AML-193 (cell line): ENCODE measurements at regions not wholly inside any gene's neighbourhood (a gene's known extent, or its start where the extent isn't known, plus 50 kb on each side); places are given as distances from the start of the nearest gene placed in this dataset.
"Not testable (repeated sequence)": the region's sequence is repeated elsewhere in the genome, so short reads cannot be mapped to it uniquely, and the experiment has no call there.

Experiments used
- DNase-seq, 2 experiments: peaks; one replicate each; lab custom pipeline; 2025; lab: John Stamatoyannopoulos, UW

DNA sequence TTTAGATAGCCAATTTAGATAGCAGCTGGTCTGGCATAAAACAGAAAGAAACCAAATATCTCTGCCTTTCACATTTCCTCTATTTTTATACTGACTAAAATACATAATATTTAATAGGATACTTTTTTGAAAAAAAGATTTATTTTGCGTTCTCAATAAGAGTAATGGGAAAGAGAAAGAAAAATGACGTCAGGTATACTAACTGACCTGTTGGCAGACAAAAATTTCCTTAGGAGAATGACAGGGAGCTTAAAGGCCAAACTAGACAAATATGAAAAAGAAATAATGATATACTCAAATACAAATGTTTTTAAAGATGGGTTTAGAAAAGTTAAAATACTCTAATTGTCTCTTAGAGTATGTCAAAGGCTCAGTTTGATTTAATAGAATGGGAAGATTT lies 309.4 kb upstream of the ADGRL3 start:
- DNase-seq: no peak

DNA sequence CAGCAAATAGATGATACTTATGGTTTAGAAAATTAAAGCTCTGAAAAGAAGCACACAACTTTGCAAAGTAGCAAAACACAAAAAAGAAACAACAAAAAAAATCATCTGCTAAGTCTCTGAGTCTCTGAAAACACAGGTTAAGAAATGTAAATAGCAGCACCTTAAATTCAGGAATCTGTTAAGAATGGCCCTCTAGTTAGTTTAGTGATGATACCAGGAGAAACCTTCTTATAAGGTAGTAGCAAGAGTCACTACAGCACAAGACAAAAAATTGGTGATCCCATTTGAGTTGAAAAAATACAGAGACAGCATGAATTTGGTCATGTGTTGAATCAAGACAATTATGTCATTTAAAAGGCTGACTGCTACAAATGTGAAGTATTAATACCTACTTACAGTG lies 308.2 kb upstream of the ADGRL3 start:
- no peak for DNase-seq

DNA sequence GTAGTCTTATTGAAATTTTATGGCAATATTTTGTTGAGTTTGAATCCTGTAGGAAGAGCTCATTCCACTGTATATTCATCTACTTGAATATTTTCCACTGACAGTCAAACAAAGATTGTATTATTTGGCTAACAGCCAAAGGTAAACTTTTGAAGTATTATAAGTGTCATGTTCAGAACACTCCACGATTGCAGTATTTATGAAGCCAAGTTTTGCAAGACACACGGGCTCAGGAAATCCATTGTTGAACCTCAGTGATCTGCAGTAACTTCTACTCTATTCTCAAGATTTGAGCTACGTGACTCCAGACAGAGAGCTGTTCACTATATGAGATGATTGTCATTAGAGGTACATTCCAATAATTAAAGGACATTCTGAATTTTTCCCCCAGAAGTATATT lies 302.7 kb upstream of the ADGRL3 start:
- DNase-seq: no peak

DNA sequence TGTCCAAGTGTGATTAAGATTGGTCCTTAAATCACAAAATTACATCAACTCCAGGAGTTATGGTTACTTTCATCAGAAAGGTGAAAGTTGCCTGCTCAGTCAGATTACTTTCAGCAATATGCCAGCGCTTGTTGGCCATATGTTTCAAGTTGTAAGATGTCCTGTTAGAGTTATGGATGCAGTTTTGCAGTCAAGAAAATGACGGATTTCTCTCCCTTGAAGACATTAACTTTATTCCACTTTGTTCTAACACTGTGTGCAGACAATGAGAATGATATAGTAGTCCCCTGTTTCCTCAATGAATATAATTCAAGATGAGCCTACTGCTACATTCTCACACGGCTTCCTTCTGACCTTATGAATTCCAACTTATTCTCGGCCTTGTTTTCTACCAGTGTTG lies 295.0 kb upstream of the ADGRL3 start:
- no peak for DNase-seq

DNA sequence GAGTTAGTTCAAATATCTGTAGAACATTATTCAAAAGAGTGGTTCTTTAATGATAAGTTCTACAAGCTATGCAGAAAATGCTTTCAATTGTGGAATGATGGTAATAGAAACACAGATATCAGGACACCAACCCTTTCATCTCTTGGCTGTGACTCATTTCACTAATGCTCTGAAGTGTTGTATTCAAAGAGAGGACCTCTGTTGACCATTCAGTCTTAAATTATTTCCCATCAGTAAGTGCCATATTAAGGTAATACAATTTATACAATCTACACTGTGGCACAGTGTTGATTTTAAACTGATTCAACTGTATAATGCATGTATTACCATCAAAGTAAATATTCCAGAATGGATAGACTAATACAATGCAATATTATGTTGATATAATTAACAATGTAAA lies 289.0 kb upstream of the ADGRL3 start:
- DNase-seq: no peak

DNA sequence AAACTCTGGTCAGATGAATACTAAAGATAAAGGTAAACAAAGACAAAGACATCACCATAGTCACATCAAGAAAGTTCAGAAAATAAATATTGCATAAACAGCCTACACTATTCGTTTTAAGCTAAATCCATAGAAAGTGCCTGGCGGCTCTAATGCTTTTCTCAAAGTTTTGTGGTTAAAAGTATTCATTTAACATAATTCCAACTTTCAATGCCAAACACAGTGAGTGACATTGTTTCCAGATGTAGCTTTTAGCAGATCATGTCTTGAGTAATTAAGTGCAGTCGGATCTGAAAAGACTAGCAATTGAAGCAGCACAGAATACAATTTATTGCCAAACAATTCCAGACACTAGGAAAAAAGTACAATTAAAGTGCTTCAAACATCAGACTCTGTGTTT lies 287.1 kb upstream of the ADGRL3 start:
- no peak for DNase-seq

DNA sequence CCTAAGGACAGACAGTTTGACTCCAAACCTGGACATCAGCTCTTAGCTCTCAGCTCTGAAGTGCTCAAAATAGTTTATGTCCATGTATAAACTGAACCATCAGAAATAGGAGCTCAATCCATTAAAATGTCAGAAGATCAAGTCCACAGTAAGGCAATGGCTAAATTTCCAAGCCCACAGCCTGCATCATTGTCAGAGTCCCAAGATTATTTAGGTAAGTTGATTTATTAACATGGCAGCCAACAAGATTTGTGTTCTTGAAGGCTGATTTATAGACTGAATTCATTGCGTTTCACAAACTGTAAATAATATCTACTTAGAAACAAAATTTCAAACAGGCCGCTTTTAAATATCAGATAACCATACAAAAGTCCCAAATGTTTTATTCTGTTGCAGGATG lies 286.5 kb upstream of the ADGRL3 start:
- no peak for DNase-seq

DNA sequence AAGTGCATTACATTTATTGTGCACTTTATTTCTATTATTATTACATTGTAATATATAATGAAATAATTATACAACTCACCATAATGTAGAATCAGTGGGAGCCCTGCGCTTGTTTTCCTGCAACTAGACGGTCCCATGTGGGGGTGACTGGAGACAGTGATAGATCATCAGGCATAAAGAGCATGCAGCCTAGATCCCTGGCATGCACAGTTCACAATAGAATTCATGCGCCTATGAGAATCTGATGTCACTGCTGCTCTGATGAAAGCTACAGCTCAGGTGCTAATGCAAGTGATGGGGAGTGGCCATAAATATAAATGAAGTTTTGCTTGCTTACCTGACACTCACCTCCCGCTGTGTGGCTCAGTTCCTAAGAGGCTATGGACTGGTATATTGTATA lies 278.4 kb upstream of the ADGRL3 start:
- not testable (repeated sequence) for DNase-seq

DNA sequence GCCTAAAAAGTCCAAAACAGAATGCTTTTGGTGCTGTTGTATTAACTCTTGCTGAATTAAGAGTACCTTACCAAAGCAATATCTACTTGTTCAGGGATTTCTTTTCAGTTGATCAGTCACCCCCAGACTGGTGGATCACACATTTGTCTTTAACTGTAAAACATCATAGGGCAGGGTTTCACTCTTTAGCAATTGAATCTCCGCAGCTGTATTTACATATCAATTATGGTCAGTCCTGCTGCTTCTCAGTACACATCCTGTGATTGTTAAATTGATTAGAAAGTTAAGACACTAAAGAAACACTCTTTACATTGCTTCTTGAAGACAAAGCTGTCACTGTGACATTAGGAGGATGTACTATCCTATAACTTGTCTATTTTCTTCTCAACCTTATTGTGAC lies 277.1 kb upstream of the ADGRL3 start:
- DNase-seq: no peak

DNA sequence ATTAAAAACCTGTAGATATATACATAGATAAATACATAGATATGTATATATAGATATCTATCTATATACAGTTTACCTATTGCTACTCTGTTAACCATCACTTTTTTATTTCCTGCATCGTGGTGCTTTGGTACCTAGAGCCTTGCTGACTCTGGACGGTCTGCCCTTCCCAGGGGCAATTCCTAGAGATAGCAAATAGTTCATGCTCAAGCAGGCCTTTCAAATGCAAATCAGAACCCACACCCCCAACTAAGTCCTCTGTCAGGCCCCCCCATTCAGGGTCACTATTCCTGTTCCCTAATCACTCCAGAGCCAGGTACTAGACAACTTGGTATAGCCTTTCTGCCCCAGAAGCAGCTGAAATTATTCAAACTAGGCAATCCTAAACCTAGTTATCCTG lies 273.5 kb upstream of the ADGRL3 start:
- no peak for DNase-seq

DNA sequence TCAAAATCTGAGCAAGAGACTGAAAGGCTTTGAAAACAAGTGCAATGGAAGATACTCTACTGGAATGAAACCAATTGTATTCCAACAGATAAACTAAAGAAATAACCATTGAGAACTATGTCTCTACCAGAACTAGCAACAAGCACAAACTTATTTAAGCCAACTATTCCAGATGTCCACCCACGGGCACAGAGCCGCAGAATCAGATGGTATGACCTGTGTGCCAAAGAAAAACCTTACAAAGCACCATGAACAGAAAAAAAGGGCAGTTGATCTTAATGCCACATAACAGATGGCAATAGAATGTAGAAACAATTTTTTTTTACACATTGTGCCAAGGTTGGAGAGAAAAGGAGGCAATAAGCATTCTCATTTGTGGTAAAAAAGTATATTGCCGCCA lies 269.3 kb upstream of the ADGRL3 start:
- DNase-seq: no peak

DNA sequence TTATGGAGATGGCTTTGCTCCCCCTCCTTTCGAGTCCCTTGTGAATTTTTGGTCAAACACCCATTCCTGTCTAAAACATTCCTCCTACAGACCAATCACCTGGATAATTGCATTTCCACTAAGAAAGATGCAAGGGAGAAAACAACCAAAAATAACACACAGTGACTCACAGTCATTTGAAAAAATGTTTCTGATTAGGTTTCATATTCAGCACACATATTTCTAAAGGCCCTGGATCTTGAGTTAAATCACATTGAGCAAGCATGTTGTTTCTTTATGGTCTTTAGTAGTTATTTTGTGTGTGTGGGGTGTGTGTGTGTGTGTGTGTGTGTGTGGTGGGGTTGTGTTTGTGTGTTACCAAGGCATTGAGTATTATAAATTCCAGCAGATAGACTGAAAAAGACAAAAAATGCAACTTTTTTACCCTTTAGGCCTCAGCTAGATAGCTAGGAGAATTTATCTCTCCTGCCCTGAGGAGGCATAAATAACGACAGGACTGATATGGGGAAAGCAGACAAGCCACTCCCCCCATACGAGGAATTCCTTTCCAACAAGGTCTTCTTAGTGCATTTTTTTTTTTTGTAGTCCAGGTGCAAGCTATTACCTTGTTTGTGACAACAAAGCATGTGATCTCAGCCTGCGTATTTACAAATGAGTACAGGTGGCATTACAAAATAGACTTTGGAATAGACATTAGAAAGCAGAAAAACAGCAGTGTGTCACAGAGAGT lies 265.4 kb upstream of the ADGRL3 start:
- DNase-seq: no peak

DNA sequence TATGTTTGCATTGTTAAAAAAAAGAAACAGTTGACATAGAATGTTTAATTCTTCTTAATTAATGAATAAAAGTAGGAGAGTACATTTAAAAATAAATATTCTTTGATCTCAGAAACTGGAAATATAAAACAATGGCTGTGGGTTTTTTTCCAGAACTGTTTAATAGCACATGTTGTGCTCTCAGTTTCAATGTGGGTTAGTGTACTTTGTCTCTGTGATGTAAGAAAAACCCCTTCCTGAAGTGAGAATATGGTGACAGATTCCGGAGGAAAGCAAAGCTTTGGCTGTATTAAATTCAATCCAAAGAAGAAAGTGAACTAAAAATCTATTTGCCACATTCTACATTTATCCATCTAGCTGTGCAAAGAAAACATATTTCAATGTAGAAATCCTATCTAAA lies 261.9 kb upstream of the ADGRL3 start:
- DNase-seq: no peak

DNA sequence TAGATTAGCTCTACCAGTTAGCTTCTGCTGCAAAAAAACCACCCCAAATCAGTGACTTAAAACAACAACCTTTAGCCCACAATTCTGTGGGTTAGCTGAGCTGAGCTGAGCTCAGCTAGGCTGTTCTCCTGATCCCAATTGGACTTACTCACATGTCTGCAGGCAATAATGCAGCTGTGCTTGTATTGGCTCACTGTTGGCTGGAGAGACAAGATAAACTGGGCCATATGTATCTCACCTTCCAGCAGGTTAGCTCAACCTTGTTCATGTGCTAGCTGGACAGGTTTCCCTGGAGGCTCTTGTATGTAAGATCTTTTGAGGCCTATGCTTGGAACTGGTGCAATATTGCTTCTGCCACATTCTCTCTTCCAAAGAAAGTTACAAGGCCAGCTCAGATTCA lies 261.5 kb upstream of the ADGRL3 start:
- DNase-seq: no peak

DNA sequence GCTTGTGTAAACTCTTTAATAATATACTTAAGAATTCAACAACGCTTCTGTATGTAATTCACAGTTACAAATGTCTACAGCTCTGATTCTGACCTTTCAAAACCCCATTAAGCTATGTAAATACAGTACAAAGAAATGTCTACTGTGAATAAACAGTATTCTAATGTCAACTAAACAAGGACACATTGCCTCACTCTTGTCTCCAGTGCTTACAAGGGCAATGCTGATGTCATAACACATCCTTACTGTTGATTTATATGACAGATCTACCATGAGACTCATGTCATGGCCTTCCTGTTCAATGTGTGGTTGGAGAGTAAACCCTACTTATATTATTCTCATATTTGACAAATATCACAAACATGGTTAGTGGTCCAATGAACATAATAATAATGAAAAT lies 256.1 kb upstream of the ADGRL3 start:
- no peak for DNase-seq

DNA sequence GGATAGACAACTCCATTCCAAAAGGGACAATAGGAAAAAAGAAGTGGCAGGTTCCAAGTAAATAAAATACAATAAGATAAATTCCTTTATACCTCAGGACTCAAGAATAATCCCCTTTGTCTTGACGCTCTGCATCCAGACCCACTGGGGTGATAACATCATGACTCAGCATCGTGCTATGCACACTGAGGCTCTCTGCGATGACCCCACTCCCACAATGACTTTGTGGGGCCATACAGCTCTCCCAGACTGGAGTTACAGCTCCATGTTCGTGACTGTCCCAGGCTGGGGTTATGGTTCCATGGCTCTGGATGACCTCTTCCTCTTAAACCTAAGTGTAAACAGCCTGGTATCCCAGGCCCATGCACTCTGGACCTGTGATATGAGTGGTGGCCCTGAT lies 254.5 kb upstream of the ADGRL3 start:
- no peak for DNase-seq

DNA sequence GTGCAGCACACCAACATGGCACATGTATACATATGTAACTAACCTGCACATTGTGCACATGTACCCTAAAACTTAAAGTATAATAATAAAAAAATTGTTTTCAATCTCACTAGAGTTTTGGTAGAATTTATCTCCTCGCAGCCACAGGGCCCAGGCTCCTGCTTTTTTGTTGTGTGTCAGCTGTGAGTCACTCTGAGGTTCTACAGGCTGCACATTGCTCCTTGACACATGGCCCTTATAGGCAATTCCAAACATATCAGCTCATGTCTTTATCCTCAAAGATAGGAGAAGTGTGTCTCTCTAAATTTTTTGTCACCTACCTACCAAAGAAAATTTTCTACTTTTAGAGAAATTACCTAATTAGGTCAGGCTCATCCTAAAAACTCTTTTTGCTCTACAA lies 252.1 kb upstream of the ADGRL3 start:
- no peak for DNase-seq

DNA sequence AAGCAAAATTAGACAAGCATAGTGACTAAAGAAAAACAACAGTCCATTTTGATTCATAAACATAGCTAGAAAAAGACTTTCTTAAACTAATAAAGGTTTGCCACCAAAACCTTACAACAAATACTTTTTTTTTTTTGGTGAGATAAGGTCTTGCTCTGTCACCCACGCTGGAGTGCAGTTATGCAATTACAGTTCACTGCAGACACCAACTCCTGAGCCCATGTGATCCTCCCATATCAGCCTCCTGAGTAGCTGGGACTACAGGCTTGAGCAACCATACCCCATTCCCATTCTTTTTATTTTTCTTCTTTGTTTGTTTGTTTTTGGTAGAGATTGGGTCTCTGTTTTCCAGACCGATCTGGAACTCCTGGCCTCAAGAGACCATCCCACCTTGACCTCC lies 247.2 kb upstream of the ADGRL3 start:
- no peak for DNase-seq

DNA sequence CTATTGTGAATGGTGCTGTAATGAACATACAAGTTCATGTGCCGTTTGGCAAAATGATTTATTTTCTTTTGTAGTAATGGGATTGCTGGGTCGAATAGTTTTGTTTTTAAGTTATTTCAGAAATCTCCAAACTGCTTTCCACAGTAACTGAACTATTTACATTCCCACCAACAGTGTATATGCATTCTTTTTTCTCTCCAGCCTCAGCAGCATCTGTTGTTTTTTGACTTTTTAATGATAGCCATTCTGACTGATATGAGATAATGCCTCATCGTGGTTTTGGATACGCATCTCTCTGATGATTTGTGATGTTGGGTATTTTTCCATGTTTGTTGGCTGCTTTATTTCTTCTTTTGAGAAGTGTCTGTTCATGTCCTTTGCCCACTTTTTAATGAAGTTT lies 246.3 kb upstream of the ADGRL3 start:
- no peak for DNase-seq

DNA sequence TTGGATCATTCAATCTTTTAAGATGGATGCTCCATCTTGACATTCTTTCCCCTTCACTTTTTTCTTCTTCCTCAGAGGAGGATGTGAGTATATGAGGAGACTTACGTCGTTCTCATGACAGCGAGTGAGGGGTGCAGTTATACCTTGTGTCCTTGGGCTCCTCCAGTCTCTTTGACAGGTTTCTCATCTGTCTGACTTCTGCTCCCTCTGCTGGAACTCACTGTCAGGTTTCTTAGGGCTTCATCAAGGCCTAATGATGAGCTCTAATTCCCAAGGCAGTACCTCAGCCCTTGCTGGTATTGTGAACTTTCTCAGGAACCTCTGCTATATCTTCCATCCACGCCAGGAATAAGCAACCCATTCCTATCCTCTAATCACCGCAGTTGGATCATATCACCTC lies 237.8 kb upstream of the ADGRL3 start:
- DNase-seq: peak; percentile 4 to 30

DNA sequence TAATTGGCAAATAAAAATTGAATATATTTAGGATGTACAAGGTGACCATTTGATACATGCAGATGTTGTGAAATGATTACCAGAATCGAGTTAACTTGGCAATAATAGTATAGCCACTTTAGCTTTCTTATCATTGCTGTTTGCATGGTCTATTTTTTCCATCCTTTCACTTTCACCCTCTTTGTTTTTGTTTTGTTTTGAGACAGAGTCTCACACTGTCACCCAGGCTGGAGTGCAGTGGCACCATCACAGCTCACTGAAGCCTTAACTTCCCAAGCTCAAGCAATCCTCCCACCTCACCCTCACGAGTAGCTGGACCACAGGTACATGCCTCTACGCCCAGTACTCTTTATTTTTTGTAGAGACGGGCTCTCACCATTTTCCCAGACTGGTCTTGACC lies 218.6 kb upstream of the ADGRL3 start:
- no peak for DNase-seq

DNA sequence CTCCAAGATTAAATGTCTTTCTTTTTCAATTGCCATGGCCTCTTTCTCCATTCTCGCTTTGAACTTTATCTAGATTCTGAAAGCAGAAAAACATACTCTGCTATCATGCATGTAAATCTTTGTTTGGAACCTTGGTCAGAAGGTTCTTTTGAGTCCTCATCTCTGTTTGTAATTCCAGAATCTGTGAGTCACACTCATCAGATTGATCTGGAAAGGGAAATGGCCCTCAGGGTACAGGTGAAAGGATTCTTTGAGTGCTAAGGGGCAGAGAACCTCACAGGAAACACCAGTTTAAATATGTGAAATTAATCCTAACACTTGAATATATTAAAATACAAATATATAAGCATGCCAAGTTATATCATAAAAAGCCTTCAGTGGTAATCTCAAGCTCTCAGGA lies 211.0 kb upstream of the ADGRL3 start:
- DNase-seq: no peak

DNA sequence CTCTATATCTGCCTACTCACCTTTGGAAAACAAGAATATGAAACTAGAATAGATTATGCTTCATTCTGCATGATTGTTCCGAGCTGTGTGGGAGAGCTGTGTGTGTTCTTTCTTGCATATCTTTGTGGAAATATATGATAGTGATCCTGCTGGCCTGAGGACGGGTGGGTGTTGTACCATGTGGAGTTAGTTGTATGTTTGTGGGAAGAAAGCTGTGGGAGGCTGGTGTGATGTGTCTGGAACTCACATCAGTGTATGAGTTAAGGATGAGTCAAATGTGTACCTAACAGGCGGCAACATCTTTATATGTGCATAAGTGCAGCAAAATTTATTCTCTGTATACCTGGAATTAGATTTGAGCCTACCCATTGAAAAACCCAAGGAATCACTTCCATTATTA lies 208.1 kb upstream of the ADGRL3 start:
- no peak for DNase-seq

DNA sequence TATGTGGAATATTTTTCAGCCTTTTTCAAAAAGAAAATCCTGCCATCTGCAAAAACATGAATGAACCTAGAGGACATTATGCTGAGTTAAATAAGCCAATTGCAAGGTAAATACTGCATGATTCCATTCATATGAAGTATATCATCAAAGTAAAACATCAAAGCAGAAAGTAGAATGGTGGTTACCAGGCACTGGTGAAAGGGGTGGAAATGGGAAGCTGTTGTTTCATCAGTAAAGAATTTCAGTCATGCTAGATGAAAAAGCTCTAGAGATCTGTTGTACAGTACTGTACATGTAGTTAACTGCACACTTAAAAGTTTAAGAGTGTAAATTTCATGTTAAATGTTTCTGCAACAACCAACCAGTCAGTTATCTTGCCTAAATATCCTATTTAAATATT lies 196.8 kb upstream of the ADGRL3 start:
- DNase-seq: no peak
